HEK293T (cell line): ENCODE measurements at regions not wholly inside any gene's neighbourhood (a gene's known extent, or its start where the extent isn't known, plus 50 kb on each side); places are given as distances from the start of the nearest gene placed in this dataset.

ENCODE experiments used
- ARNT ChIP-seq: fragments of 450-650 bp; IDR thresholded peaks from 2 replicates; pipeline ENCODE4 v1.6.1; 2017; ENCODE audit warnings: mild to moderate bottlenecking
- BHLHE40 ChIP-seq: fragments of 450-650 bp; IDR thresholded peaks from 2 replicates; pipeline ENCODE4 v1.6.1; 2016; ENCODE audit warnings: mild to moderate bottlenecking, moderate library complexity, borderline replicate concordance
- CTBP1 ChIP-seq: fragments of 450-650 bp; IDR thresholded peaks from 2 replicates; pipeline ENCODE4 v1.6.1; 2016; ENCODE audit warnings: borderline replicate concordance
- ELF4 ChIP-seq: fragments of 450-650 bp; IDR thresholded peaks from 2 replicates; pipeline ENCODE4 v1.6.1; 2017; ENCODE audit warnings: antibody characterized with exemption
- FOXA1 ChIP-seq: fragments of 450-650 bp; IDR thresholded peaks from 2 replicates; pipeline ENCODE4 v1.6.1; 2016; ENCODE audit warnings: mild to moderate bottlenecking
- FOXK2 ChIP-seq: fragments of 450-650 bp; IDR thresholded peaks from 2 replicates; pipeline ENCODE4 v1.6.1; 2016; ENCODE audit warnings: mild to moderate bottlenecking
- FOXM1 ChIP-seq: fragments of 450-650 bp; IDR thresholded peaks from 2 replicates; pipeline ENCODE4 v1.6.1; 2017; ENCODE audit warnings: mild to moderate bottlenecking, borderline replicate concordance
- HDGF ChIP-seq: fragments of 450-650 bp; IDR thresholded peaks from 2 replicates; pipeline ENCODE4 v1.6.1; 2017; ENCODE audit warnings: antibody characterized with exemption, borderline replicate concordance
- LEF1 ChIP-seq: fragments of 450-650 bp; IDR thresholded peaks from 2 replicates; pipeline ENCODE4 v1.6.1; 2017; ENCODE audit warnings: mild to moderate bottlenecking, borderline replicate concordance
- NFRKB ChIP-seq: fragments of 450-650 bp; IDR thresholded peaks from 2 replicates; pipeline ENCODE4 v1.6.1; 2016; ENCODE audit warnings: mild to moderate bottlenecking, moderate library complexity
- SP1 ChIP-seq: fragments of 450-650 bp; IDR thresholded peaks from 2 replicates; pipeline ENCODE4 v1.6.1; 2017
- SUZ12 ChIP-seq: fragments of 450-650 bp; IDR thresholded peaks from 2 replicates; pipeline ENCODE4 v1.6.1; 2016; ENCODE audit warnings: mild to moderate bottlenecking
- TARDBP ChIP-seq: fragments of 450-650 bp; IDR thresholded peaks from 2 replicates; pipeline ENCODE4 v1.6.1; 2016
- TF ChIP-seq, protein P1 (sequence below): fragments of 450-650 bp; IDR thresholded peaks from 2 replicates; pipeline ENCODE4 v1.6.1; 2016

DNA sequence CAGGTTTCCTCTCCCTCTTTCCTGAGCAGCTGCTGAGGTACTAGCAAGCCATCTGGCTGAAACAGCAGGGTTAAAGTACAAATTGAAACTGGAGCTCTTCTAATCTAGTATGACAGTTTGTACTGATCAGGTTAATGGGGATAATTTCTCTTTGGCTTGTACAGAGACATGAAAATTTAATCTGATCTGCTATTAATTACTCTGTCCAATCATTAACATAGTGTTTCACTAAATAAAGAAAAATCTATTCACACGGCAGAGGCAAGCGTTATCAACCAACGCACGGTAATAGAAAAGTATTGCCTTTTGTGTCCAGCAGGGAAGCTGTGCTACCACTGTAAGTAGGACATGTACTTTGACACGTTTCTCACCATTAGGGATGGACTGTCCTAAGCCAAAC is 71.1 kb downstream of the IGSF1 start:
- TF ChIP-seq FOXK2 (no peak), ARNT (no peak), HDGF (no peak), FOXA1 (no peak), SUZ12 (no peak), LEF1 (no peak), FOXM1 (no peak), ELF4 (no peak), CTBP1 (no peak), SP1 (no peak), TARDBP (no peak), NFRKB (no peak), BHLHE40 (no peak)
- TF ChIP-seq, protein P1, sequence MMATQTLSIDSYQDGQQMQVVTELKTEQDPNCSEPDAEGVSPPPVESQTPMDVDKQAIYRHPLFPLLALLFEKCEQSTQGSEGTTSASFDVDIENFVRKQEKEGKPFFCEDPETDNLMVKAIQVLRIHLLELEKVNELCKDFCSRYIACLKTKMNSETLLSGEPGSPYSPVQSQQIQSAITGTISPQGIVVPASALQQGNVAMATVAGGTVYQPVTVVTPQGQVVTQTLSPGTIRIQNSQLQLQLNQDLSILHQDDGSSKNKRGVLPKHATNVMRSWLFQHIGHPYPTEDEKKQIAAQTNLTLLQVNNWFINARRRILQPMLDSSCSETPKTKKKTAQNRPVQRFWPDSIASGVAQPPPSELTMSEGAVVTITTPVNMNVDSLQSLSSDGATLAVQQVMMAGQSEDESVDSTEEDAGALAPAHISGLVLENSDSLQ: no peak
